Left ventricle myocardium inferior (tissue), 1 donor: ENCODE measurements at regions not wholly inside any gene's neighbourhood (a gene's known extent, or its start where the extent isn't known, plus 50 kb on each side); places are given as distances from the start of the nearest gene placed in this dataset.

Experiments
- DNase-seq: peaks from one replicate; pipeline ENCODE4 v3.0.0-alpha.2; 2020
- H3K27ac ChIP-seq: fragments of 200-600 bp; replicated peaks from 2 replicates; pipeline ENCODE4 v1.8.0; 2021
- H3K27me3 ChIP-seq: fragments of 200-600 bp; 2 replicates; pipeline ENCODE4 v1.8.0; 2021; ENCODE audit warnings: low read depth
- H3K36me3 ChIP-seq: fragments of 200-600 bp; 2 replicates; pipeline ENCODE4 v1.8.0; 2021
- H3K4me1 ChIP-seq: fragments of 200-600 bp; 2 replicates; pipeline ENCODE4 v1.8.0; 2021
- H3K4me3 ChIP-seq: fragments of 200-600 bp; 2 replicates; pipeline ENCODE4 v1.8.0; 2021; ENCODE audit warnings: mild to moderate bottlenecking, moderate library complexity
- H3K9me3 ChIP-seq: fragments of 200-600 bp; replicated peaks from 2 replicates; pipeline ENCODE4 v1.8.0; 2021
- intact Hi-C: fragments of 100-400 bp; cut with micrococcal nuclease; formaldehyde crosslinking; loops from one replicate; pipeline ENCODE4 v1.11.0; 2022
- TF ChIP-seq, protein P1 (sequence below): fragments of 200-600 bp; IDR thresholded peaks from 2 replicates; pipeline ENCODE4 v1.8.0; 2021; ENCODE audit warnings: antibody characterized with exemption, mild to moderate bottlenecking, borderline replicate concordance
- donor health status: DM: no; HTN: yes; CAD: no; lungs with severe emphysema.

DNA sequence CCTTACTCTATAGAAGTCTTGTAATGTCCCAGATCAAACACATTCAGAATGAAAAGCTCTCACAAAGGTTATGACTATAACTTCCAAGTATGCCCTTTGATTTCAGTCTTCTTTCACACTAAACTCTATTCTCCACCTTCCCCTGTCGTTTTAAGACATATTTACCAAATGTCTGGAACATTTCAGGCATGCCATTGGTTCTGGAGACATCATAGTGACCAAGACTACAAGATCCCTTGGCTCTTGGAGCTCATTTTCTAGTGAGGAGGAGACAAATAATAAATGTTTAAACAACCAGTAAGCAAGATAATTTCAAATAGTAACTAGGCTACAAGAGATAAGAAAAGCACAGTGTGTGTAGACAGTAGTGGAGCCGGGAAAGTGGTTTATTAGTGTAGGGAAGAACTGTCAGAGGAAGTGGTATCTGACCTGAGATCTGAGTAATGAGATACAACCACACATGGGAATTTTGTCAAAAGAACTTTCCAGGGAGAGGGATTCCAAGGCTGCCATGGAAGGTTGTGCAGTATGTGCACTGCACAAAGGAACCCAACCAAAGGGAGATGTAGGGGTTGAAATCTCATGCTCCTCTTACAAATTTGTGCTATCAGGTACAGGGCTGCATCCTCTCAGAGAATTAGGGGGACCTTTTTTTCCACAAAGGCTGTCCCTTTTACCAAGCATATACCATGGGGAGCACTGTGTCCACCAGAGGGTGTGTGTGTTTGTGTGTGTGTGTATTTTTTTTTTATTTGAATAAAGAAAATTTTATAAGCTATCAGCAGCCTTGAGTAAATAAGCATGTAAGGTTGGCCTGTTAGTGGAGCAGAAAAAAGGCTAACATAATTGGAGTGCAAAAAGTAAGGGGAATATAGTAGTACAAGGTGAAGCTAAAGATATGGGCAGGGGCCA lies 1279.1 kb upstream of the WWC1 start:
- no peak for DNase-seq
- no peaks in the 10 kb centered on the region for H3K4me1 ChIP-seq
- no peak overlapping the region for H3K4me3 ChIP-seq
- no peaks in the 10 kb centered on the region for H3K9me3 ChIP-seq
- intact Hi-C loops = no loop called here
- TF ChIP-seq, protein P1, sequence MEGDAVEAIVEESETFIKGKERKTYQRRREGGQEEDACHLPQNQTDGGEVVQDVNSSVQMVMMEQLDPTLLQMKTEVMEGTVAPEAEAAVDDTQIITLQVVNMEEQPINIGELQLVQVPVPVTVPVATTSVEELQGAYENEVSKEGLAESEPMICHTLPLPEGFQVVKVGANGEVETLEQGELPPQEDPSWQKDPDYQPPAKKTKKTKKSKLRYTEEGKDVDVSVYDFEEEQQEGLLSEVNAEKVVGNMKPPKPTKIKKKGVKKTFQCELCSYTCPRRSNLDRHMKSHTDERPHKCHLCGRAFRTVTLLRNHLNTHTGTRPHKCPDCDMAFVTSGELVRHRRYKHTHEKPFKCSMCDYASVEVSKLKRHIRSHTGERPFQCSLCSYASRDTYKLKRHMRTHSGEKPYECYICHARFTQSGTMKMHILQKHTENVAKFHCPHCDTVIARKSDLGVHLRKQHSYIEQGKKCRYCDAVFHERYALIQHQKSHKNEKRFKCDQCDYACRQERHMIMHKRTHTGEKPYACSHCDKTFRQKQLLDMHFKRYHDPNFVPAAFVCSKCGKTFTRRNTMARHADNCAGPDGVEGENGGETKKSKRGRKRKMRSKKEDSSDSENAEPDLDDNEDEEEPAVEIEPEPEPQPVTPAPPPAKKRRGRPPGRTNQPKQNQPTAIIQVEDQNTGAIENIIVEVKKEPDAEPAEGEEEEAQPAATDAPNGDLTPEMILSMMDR = no peak
- H3K36me3 ChIP-seq = no peaks in the 10 kb centered on the region
- H3K27me3 ChIP-seq = no peaks in the 10 kb centered on the region
- no peak overlapping the region for H3K27ac ChIP-seq

DNA sequence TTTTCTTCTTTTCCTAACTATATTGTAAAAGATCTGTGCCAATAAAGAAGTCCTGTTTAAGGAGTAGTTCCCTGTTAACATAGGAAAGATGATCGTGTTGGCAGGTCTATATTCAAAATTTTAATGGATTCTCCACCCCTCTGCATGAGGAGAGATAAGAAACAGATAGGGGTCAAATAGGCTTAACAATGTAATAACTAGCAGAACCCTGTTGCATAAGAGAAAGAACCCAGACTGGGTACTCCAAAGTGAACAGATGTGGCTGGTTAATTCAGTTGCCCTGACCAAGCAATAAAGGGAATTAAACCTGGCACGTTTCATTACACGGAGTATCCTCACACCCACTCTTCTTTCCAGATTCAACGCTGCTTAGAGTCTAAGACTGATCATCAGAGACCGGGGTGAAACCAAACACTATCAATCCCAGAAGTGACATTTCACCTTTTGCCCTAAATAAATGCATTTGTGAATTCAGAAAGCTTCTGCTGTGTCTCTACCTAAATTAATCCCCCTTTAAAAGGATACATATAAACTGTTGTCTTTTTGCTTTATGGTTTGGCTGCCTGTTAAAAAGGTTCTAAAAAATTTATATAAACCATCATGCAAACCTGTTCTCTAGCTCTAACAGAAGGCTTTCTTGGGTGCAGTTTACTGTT lies 1276.9 kb upstream of the WWC1 start:
- no peaks in the 10 kb centered on the region for H3K4me1 ChIP-seq
- no peaks in the 10 kb centered on the region for H3K36me3 ChIP-seq
- H3K4me3 ChIP-seq = no peak overlapping the region
- no peak overlapping the region for H3K27ac ChIP-seq
- no peak for DNase-seq
- TF ChIP-seq, protein P1 = no peak
- H3K27me3 ChIP-seq = no peaks in the 10 kb centered on the region
- no peaks in the 10 kb centered on the region for H3K9me3 ChIP-seq
- intact Hi-C loops = no loop called here

DNA sequence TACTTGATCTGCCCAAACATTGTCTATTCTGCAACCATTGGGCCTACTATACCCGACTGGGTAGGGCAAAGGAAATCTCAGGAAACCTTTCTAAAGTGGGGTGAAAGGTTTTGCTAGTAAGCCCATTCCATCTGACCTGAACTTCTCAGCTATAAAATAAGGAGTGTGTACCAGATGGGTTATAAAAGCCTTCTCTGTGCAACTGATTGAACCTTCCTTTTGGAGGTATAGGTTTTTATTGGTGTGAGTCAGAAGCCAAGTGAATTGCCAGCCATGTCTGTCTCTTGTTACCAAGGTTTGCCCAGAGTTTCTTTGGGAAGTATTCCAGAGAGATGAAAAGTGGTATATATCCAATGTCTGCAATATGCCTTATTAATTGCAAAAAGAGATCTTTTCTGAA lies 1271.0 kb upstream of the WWC1 start:
- Histone ChIP-seq H3K4me3 (no peak overlapping the region), H3K36me3 (no peaks in the 10 kb centered on the region), H3K27ac (no peak overlapping the region), H3K27me3 (no peaks in the 10 kb centered on the region), H3K4me1 (no peaks in the 10 kb centered on the region), H3K9me3 (no peaks in the 10 kb centered on the region)
- TF ChIP-seq, protein P1 = no peak
- intact Hi-C loops = no loop called here
- no peak for DNase-seq

DNA sequence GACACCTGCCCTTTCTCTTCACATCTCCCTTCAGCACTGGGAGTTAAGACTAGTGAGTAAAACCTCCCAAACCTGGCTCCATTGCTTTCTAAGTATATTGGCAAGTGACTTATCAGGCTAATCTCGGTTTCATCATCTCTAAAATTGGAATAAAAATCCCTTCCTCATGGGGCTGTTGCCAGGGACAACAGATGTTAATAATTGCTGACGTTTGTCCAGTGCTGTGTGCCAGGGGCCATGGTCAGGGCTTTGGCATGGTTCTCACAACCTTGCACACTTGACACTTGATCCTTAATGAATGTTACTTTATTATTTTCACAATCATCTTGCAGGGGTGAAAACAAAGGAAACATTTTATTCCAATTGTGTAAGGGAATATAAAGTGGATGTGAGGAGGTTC lies 1262.0 kb upstream of the WWC1 start:
- no peaks in the 10 kb centered on the region for H3K36me3 ChIP-seq
- no peaks in the 10 kb centered on the region for H3K27me3 ChIP-seq
- no peak overlapping the region for H3K4me3 ChIP-seq
- H3K4me1 ChIP-seq = no peaks in the 10 kb centered on the region
- no peak for DNase-seq
- intact Hi-C loops = no loop called here
- H3K9me3 ChIP-seq = no peaks in the 10 kb centered on the region
- TF ChIP-seq, protein P1 = no peak
- H3K27ac ChIP-seq = no peak overlapping the region

DNA sequence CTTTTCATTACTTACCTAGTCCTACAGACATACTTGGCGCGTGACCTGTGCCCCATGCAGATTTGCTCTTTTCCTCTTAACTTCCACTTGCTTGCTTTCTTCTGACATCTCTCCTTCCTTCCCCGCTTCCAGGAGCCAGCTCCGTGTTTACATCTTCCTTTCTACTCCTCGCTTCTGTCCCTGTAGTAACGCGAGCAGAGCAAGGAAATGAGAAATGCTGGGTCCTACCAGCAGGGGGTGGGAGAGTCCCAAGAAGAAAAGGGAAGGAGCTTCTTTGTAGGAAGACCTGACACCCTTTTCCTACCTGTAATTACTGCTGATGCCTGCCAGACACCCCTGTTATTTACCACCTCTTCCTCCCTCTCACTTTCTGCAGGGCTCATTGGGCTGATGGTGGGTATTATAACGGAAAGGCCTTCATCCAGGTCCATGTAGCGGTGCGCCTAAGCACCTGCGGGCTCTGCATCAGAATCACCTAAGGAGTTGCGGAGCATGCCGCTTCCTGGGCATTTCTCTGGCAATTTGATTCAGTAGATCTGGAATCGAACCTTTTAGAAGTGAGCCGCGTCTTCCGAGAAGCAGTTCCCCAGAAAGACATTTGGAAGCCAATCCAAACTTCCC lies 1260.8 kb upstream of the WWC1 start:
- H3K36me3 ChIP-seq = no peaks in the 10 kb centered on the region
- intact Hi-C loops = no loop called here

More for the DNA sequence above, 1260.8 kb upstream of the WWC1 start:
- TF ChIP-seq, protein P1 = peak; percentile 19
- DNase-seq = no peak
- Histone ChIP-seq H3K9me3 (no peaks in the 10 kb centered on the region), H3K27me3 (no peaks in the 10 kb centered on the region), H3K4me1 (no peaks in the 10 kb centered on the region), H3K27ac (no peak overlapping the region), H3K4me3 (no peak overlapping the region)
